ENCODE measurements at regions not wholly inside any gene's neighbourhood (a gene's known extent, or its start where the extent isn't known, plus 50 kb on each side); places are given as distances from the start of the nearest gene placed in this dataset.

- TF ChIP-seq CTCF (conservative IDR thresholded peaks at IDR 0.05; ENCODE audit: low read length) (no peak), EZH2phosphoT487 (IDR thresholded peaks at IDR 0.05; ENCODE audit: borderline replicate concordance, low read depth, low read length) (no peak)
Measured at GRCh38 chr15:46778876-46779275, 938.4 kb upstream of the SEMA6D start.

Measured in OCI-LY7 (cell line).